ENCODE measurements at regions not wholly inside any gene's neighbourhood (a gene's known extent, or its start where the extent isn't known, plus 50 kb on each side); places are given as distances from the start of the nearest gene placed in this dataset.

DNA sequence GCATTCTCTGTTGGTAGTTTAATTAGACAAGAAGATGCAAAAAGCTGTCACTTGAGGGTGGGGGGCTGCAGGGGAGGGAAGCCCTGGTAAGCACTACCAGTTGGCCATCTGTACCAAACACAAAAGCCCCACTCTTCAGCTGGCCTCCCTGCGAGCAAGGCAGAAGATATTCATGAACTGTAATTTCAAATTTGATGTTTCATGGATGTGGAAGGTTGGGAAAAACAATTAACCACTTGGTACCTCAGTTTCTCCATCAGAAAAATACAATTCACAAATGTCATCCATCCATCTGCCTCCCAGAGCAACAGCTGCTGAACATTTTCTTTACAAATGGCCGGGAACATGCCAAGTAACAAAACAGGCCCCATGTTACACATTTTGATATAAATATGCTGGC is 265.3 kb downstream of the HNRNPD start:
- Histone ChIP-seq H3K36me3 (no peaks in the 10 kb centered on the region), H3K4me1 (no peaks in the 10 kb centered on the region), H3K9me3 (no peaks in the 10 kb centered on the region), H3K4me3 (no peak overlapping the region), H3K27me3 (replicated peaks in 1 of 7) (peaks cover 0 to 9% (median 0%) of the 10 kb centered on the region in 7 donors), H3K27ac (no peak overlapping the region)
- DNase-seq, result no peak
- TF ChIP-seq POLR2A (IDR thresholded peaks at IDR 0.05), result no peak
- intact Hi-C loops (cut with DNase I; ENCODE audit: low total_unique reads), result no loop called here
- 70 to 93% (median 85%) methylated on average over 2 of the region's 2 CpGs for WGBS, 5 donors

DNA sequence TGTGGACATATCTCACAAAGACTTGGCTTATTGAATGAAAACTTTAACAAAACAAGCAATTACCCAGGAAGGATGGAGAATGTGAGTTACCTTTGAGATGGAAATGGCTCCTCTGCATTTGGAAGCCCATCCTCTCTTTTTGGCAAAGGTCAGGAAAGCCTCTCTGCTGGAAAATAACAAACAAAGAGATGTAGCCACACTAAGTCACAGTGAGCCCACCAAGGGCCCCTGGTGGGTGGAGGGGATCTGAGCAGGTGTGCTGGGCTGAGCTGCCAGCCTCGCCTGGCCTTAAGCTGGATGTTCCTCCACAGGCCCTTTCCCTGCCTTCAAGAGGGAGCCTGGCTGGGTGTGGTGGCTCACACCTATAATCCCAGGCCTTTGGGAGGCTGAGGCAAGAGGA is 269.2 kb downstream of the HNRNPD start:
- TF ChIP-seq POLR2A (IDR thresholded peaks at IDR 0.05) (no peak), POLR2AphosphoS5 (IDR thresholded peaks at IDR 0.05) (no peak)
- TF ChIP-seq, protein P1, sequence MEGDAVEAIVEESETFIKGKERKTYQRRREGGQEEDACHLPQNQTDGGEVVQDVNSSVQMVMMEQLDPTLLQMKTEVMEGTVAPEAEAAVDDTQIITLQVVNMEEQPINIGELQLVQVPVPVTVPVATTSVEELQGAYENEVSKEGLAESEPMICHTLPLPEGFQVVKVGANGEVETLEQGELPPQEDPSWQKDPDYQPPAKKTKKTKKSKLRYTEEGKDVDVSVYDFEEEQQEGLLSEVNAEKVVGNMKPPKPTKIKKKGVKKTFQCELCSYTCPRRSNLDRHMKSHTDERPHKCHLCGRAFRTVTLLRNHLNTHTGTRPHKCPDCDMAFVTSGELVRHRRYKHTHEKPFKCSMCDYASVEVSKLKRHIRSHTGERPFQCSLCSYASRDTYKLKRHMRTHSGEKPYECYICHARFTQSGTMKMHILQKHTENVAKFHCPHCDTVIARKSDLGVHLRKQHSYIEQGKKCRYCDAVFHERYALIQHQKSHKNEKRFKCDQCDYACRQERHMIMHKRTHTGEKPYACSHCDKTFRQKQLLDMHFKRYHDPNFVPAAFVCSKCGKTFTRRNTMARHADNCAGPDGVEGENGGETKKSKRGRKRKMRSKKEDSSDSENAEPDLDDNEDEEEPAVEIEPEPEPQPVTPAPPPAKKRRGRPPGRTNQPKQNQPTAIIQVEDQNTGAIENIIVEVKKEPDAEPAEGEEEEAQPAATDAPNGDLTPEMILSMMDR (IDR thresholded peaks at IDR 0.05 in 8 of 11, conservative IDR thresholded peaks at IDR 0.05 in 3 of 11), result no peak
- no peaks in the 10 kb centered on the region for H3K36me3 ChIP-seq
- H3K9me3 ChIP-seq, result no peaks in the 10 kb centered on the region
- no peak for DNase-seq
- H3K4me1 ChIP-seq, result no peaks in the 10 kb centered on the region
- H3K4me3 ChIP-seq, result no peak overlapping the region
- peaks cover 0 to 9% (median 0%) of the 10 kb centered on the region in 7 donors for H3K27me3 ChIP-seq (replicated peaks in 1 of 7)
- intact Hi-C loops (cut with DNase I; ENCODE audit: low total_unique reads), result no loop called here
- WGBS, 5 donors, result 76 to 100% (median 81%) methylated on average over 1 of the region's 1 CpG
- H3K27ac ChIP-seq, result no peak overlapping the region

GRCh38 chr4:82099928-82100579 is 273.7 kb downstream of the HNRNPD start:
- TF ChIP-seq, protein P1 (IDR thresholded peaks at IDR 0.05 in 8 of 11, conservative IDR thresholded peaks at IDR 0.05 in 3 of 11), result no peak
- TF ChIP-seq POLR2A (IDR thresholded peaks at IDR 0.05), result no peak
- no peak for TF ChIP-seq POLR2AphosphoS5 (IDR thresholded peaks at IDR 0.05)
- Histone ChIP-seq H3K27ac (no peak overlapping the region), H3K4me3 (no peak overlapping the region), H3K9me3 (no peaks in the 10 kb centered on the region), H3K27me3 (replicated peaks in 1 of 7) (peaks cover 0 to 4% (median 0%) of the 10 kb centered on the region in 7 donors), H3K4me1 (no peaks in the 10 kb centered on the region), H3K36me3 (no peaks in the 10 kb centered on the region)
- intact Hi-C loops (cut with DNase I; ENCODE audit: low total_unique reads), result no loop called here
- no peak for DNase-seq
- 73 to 85% (median 79%) methylated on average over 6 of the region's 6 CpGs for WGBS, 5 donors

GRCh38 chr4:82097504-82097903 is 276.3 kb downstream of the HNRNPD start:
- intact Hi-C loops (cut with DNase I; ENCODE audit: low total_unique reads), result no loop called here
- Histone ChIP-seq H3K27me3 (replicated peaks in 1 of 7) (no peaks in the 10 kb centered on the region), H3K36me3 (no peaks in the 10 kb centered on the region), H3K9me3 (no peaks in the 10 kb centered on the region), H3K27ac (no peak overlapping the region), H3K4me1 (no peaks in the 10 kb centered on the region), H3K4me3 (no peak overlapping the region)
- no peak for DNase-seq
- TF ChIP-seq POLR2A (IDR thresholded peaks at IDR 0.05), result no peak
- TF ChIP-seq, protein P1 (IDR thresholded peaks at IDR 0.05 in 8 of 11, conservative IDR thresholded peaks at IDR 0.05 in 3 of 11), result no peak
- no peak for TF ChIP-seq POLR2AphosphoS5 (IDR thresholded peaks at IDR 0.05)
- WGBS, 5 donors, result 19 to 47% (median 29%) methylated on average over 3 of the region's 3 CpGs

Data from spleen (tissue), 11 donors.